GM19023 (cell line): ENCODE measurements at regions not wholly inside any gene's neighbourhood (a gene's known extent, or its start where the extent isn't known, plus 50 kb on each side); places are given as distances from the start of the nearest gene placed in this dataset.

Experiments used
- ATAC-seq: cut with Tn5 transposase; IDR thresholded peaks from one replicate; pipeline ENCODE4 v1.9.1; 2021; ENCODE audit warnings: mild to moderate bottlenecking, moderate library complexity; ENCODE audit not compliant: unreplicated experiment

- no peak for ATAC-seq
Measured at GRCh38 chr4:136463941-136464340, 1068.4 kb downstream of the PCDH18 start.

- no peak for ATAC-seq
Measured at GRCh38 chr4:136461533-136461932, 1070.8 kb downstream of the PCDH18 start.

GRCh38 chr4:136458326-136458725 lies 1074.0 kb downstream of the PCDH18 start:
- no peak for ATAC-seq

GRCh38 chr4:136457577-136457976 lies 1074.7 kb downstream of the PCDH18 start:
- ATAC-seq: no peak

GRCh38 chr4:136457004-136457403 lies 1075.3 kb downstream of the PCDH18 start:
- no peak for ATAC-seq

GRCh38 chr4:136443006-136443405 lies 1089.3 kb downstream of the PCDH18 start:
- no peak for ATAC-seq

GRCh38 chr4:136442447-136442846 lies 1089.8 kb downstream of the PCDH18 start:
- no peak for ATAC-seq

GRCh38 chr4:136441629-136442282 lies 1090.5 kb downstream of the PCDH18 start:
- no peak for ATAC-seq

GRCh38 chr4:136438645-136439044 lies 1093.6 kb downstream of the PCDH18 start:
- no peak for ATAC-seq

- no peak for ATAC-seq
Measured at GRCh38 chr4:136424052-136424451, 1108.2 kb downstream of the PCDH18 start.

GRCh38 chr4:136414981-136415380 lies 1117.3 kb downstream of the PCDH18 start:
- no peak for ATAC-seq

- no peak for ATAC-seq
Measured at GRCh38 chr4:136412708-136413107, 1119.6 kb downstream of the PCDH18 start.

GRCh38 chr4:136400829-136401228 lies 1131.5 kb downstream of the PCDH18 start:
- no peak for ATAC-seq

- ATAC-seq: no peak
Measured at GRCh38 chr4:136395212-136395722, 1137.0 kb downstream of the PCDH18 start.

- no peak for ATAC-seq
Measured at GRCh38 chr4:136392576-136392975, 1139.7 kb downstream of the PCDH18 start.

- ATAC-seq: no peak
Measured at GRCh38 chr4:136390824-136391223, 1141.5 kb downstream of the PCDH18 start.

- no peak for ATAC-seq
Measured at GRCh38 chr4:136383082-136383481, 1149.2 kb downstream of the PCDH18 start.

GRCh38 chr4:136371231-136371630 lies 1161.1 kb downstream of the PCDH18 start:
- no peak for ATAC-seq

- ATAC-seq: no peak
Measured at GRCh38 chr4:136369073-136369472, 1163.2 kb downstream of the PCDH18 start.

GRCh38 chr4:136357556-136357955 lies 1174.7 kb downstream of the PCDH18 start:
- ATAC-seq: no peak

- ATAC-seq: no peak
Measured at GRCh38 chr4:136355970-136356369, 1176.3 kb downstream of the PCDH18 start.

GRCh38 chr4:136343340-136343739 lies 1189.0 kb downstream of the PCDH18 start:
- ATAC-seq: no peak

GRCh38 chr4:136342666-136343065 lies 1189.6 kb downstream of the PCDH18 start:
- ATAC-seq: no peak
